GM18868 (cell line): ENCODE measurements at regions not wholly inside any gene's neighbourhood (a gene's known extent, or its start where the extent isn't known, plus 50 kb on each side); places are given as distances from the start of the nearest gene placed in this dataset.

Source experiments
- ATAC-seq: cut with Tn5 transposase; IDR thresholded peaks from one replicate; pipeline ENCODE4 v1.9.1; 2021; ENCODE audit warnings: mild to moderate bottlenecking, moderate library complexity; ENCODE audit not compliant: unreplicated experiment

DNA sequence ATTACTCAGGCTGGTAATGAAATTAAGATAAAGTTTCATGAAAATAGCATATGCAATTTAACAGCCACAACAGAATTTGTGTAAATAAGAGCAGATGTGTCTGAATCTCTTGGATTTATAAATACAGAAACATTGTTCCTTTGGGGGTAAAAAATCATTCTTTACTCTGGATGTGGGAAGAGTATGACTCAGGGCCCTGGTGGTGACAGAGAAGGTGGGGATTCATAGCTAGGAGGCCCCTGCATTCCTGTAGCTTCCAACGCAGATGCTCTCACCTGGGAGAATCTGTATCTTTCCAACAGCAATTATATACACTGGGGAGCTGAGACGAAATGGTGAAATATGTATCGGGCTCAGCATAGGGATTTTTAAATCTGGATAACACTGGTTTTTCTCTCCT lies 167.6 kb upstream of the CADPS start:
- ATAC-seq, result no peak

DNA sequence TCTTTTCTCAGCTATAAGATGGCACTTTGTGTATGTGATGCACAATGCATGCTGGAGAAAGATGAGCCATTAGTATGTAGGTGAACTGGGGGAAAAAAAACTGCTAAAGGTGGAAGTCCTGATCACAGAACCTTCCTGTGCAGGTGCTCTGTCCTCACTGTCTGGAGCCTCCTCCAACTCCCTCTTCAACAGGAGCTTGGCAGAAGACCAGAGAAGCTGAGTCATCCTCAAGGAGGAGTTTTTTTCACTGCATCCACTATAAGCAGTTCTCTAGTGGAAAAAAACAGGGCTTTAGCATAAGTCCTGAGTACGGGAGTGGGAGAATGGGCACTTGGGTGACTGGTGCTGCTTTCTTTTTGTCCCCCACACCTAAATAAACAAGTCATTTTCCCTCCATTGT lies 168.4 kb upstream of the CADPS start:
- no peak for ATAC-seq

DNA sequence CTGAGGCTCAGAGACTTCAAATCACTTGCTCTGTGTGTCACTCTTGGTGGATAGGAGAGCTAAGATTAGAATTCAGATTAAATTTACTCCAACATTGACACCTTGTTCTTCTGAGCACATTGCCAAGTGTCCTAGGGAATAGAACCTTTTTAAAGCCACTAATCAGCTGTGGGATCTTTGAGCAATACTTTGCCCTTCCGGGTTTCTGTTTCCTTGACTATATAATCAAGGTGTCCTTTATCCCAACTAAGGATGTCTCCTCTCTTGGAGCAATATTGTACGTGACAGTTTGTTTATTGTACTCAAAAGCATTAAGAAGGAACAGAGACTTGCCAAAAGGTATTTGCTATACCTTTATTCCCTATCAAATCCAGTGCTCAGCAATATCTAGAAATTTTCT lies 170.9 kb upstream of the CADPS start:
- no peak for ATAC-seq

DNA sequence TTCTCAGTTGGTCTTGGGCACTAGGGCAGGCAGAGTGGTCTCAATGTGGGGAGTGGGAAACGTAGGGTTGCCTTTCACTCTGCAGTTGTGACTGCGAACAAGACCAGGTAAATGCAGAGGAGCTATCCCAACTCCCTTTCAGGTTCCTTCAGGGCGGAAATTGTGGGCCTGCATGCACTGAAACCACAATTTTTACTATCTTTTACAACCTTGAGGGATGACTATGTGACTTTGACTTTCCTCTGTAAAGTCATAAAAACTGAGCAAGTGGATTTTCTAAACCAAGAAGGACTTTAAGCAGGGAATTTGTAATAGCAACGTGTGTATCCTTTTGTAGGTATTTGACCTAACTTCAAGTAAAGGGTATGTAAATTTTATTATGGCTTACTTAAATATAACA lies 171.4 kb upstream of the CADPS start:
- ATAC-seq, result no peak

DNA sequence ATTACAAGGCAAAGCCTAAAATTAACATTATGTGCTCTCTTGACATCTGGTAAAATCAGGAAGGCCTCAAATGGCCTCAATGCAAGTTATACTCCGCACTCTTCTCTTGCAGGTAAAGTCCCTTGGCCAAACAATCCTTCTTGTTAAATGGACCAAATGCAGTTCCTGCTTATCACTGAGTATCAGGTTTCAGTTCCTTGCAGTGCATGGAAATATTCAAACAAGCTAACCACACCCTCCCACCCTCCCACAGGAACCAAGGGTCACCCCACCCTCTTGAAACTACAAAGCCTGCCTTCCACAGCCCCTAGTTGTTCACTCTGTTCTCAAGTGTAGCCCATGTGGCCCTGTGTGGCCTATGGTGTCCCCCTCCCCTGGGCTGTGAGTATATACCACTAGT lies 171.9 kb upstream of the CADPS start:
- no peak for ATAC-seq

DNA sequence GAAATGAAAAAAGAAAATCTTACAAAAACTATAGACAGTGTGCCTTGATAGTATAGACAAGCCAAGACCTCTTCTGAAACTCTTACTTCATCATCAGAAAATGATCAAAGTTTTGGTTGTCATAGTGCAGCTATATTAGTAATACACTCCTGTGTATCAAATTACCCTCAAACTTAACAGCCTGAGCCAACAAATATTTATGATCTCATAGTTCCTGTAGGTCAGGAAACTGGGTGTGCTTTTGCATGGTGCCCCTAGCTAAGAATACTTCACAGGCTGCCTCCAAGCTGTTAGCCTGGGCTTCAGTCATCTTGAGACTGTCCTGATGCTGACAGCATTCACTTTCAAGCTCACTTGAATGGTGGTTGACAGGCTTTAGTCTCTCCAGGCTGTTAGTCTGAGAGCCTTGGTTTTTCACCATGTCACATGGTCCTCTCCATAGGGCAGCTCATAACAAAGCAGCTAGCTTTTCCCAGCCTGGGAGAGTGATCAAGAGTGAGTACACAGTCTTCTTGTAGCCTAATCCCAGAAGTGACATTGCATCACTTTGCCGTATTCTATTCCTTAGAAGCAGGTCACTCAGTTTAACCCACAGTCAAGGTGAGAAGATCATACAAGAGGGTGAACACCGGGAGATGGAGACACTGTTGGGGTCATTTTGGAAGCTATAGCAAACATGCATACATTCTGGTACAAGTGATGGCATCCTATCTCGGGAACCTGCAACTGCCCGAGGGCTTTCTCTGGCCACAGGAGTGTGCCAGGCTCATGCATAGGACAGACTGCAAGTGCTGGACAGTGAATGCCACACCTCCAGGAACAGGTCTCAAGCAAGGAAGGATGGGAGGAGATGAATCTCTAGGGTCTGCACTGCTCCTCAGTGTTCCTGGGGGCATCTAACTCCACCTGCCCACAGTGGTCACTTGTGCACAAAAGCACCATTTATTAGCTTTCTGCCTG lies 173.4 kb upstream of the CADPS start:
- ATAC-seq, result no peak

DNA sequence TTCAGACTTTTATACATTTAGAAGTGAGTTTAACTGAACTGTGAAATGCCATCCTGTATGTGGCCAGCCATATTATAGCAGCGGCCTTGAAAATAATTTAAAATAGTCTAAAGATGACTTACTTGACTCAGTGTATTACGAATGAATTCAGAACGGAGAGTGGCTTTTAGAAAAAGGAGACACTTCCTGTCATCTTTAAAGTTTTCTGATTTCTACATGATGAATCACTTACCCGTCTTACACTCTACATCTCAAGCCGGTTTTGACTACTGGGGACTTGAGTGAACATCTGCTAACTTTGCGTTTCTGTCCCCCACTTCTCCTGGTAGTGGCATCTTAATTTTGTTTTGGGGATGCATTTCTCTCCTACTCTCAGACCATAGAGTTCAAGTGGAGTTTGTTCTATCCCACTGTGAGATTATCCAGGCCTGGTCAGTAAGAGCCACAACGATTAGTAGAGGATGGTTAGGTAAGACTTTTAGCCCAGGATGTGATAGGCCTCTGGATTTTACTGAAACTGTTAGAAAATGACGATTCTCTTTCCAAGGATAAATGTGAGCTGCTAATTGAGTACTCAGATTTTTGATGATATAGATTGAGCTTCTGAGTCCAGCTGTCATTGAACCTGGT lies 175.4 kb upstream of the CADPS start:
- no peak for ATAC-seq

DNA sequence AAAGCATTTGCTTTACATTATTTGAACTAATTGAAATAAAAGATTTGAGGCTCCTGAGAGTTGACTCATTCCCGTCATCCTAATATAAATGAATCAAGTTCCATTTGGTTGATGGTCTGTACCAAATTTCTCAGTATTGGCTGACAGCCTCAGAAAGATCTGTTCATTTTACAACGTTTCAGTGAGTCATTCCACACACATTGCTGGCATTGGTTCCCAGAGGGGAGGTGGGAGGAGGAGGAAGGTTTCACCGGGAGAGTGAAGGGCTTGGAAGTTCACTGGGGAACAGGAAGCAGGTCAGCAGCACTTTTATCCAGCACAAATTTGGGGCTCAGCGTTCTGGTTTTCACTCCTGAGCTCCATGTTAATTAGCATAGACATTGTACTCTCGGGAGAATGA lies 176.7 kb upstream of the CADPS start:
- no peak for ATAC-seq

DNA sequence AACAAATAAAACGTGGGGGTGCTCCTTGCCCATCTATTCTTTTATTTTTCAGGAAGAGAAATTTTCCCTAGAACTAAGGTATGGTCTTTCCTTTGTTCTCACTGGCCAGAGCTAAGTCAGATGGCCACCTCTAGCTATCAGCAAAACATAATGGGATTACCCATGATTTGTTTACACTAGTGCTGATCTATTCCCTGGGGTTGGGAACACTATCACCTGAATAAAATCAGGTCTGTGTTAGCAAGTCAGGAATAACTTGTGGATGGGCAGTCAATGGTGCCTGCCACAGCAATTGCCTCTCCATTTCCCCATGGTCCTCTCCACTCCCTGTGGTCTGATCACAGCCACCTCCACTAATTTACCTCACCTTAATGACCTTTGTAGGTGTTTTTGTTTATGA lies 181.7 kb upstream of the CADPS start:
- no peak for ATAC-seq

DNA sequence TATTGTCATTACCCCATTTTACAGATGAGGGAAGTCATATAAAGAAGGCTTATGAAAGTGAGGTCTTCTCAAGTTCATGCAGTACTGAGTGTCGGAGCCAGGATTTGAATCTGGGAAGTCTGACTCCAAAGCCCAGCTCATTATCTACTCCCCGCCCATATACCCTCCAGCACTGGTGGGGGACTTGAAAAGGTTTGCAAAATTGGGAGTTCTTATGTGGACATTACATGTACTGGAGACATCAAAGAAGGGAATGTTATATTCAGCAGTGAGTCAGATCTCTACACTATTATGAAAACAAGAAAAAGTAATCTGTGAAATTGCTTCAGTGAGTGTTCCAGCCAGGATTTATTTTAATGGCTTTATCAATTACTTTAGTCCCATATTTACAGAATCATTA lies 185.2 kb upstream of the CADPS start:
- ATAC-seq, result no peak

DNA sequence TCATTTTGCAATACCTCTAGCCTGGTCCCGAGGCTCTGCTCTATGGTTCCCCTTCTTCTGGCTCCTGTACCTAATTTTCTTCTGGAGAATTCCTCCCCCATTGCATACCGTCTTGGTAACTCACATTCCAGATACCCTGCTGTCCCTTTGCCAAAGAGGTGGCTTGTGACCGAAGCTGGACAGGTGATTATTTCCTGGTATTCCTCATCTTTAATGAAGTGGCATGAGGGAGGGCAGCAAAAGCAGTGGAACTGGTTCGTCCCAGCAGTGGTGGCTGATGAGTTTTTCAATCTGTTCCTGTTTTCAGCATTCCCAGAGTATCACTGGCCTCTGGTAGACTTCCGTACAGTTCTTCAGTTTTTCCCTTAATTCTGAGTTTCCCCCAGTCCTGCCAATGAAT lies 186.2 kb upstream of the CADPS start:
- no peak for ATAC-seq

DNA sequence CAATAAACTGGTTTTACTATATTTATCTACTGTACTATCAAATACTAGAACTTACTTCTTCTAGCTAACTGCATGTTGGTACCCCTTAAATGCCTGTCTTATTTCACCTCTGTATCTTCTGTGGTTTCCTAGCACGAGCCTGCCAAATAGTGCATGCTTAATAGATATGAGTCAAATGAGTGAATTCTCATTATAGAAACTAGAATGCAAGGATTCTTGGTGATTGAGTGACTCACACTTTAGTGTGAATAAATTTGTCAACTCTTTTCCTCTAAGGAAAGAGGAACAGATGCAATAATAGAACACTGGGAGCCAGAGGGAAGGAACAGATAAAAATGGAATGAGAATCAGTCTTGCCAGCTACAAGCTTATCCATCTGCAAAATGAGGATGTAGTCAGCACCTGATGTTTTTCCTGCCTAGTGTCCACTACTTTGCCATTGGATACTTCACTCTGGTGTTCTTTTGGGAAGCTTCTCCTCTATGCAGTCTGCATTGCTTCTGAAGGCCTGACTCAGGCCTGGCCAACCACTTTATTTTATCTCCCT lies 189.1 kb upstream of the CADPS start:
- no peak for ATAC-seq

DNA sequence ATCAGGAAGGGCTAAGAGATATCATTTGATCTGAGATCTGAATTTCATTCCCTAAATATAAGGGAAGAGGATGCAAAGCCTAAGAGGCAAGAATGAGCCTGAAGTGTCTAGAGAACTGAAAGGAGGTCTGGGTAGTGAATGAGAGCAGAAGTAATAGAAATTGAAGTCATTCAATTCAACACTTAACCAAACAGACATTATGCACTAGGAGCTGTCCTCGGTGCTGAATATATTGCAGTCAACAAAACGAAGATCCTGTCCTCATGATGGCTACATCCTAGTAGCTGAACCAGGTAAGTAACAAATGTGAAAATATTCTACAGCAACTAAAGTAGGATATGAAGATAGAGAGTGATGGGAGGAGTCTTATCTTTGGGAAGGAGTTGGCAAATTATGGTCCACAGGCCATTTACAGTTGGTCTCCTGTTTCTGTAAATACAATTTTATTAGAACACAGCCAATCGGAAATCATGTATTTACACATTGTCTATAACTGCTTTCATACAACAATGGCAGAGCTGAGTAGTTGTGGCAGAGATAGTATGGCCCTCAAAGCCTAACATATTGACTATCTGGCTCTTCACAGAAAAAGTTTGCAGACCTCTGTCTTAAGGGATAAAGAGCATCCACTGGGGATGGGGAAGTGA lies 192.9 kb upstream of the CADPS start:
- no peak for ATAC-seq

DNA sequence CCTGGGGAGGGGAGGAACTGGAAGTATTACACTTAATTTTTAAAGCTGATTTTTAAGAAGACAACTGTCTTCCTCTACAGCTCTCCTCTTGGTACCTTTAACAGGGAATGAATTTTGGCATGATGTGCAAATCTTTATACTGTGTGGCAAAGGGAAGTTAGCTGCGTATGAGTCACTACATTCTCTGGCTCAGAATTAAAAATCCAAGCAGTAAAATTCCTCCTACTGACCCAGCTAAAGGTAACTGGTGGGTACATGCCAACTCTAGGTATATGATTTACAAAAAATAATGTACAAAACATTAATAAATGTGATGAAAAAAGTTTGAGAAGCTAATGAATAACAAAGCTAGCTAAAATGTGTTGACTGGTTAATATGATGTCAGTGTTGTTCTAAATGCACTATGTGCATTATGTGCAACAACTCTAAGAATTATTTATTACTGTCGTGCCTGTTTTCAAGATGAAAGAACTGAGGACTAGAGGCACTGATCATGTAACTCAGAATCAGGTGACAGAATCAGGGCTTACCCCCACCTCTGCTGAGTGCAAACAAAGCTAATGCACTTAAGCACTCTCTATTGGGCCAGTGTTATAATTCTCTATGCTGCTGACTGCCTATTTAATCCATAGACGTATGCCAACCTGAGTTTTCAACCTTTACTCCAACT lies 194.7 kb upstream of the CADPS start:
- ATAC-seq, result no peak

DNA sequence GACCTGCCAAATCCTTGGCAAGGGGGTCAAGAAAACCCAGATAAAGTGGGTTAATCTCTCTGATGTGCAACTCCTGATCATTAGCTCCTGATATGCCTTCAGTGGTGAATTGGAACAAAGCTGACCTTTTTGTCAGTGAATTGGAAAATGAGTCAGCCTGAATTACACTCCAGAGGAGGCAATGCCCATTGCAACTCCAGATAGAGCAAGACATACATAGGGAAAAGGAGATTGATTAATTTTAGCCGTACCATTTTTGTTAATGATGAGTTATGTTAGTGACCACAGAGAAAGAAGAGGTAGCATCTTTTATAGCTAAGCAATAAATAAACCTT lies 195.2 kb upstream of the CADPS start:
- no peak for ATAC-seq

DNA sequence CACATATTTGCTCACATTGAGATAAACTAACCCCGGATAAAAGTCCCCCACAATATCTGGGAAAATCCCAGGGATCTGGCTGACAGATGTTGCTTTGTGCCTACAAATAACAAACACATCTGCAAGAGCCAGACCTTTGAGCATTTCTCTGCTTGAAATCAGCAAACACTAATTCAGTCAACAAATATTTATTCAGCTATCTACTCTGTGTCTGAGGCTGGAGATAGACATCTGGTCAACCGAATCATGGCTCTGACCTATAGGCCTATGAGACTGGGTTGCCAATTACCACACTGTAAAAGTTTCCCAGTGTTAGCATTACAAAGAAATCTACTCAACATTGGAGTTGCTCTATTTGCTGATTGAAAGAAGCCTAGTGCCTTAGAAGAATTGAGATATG lies 201.1 kb upstream of the CADPS start:
- no peak for ATAC-seq

DNA sequence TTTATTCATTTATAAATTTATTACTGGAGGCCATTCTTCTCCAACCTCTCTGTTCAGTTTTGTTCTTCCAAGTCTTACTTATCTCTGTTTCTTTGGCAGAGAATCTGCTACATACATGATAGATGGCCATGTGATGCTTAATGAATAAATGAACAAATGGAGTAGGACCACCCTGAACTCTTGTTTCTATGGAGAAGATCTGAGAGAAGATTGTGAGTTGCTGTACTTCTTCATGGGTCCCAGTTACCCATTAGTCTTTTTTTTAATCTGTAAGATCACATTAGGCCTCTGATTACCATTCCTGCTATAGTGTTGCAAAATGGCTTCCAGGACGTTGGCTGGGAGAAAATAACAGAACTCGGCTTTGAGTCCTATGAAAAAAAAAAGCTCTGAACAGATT lies 191.9 kb upstream of the SYNPR start:
- no peak for ATAC-seq

DNA sequence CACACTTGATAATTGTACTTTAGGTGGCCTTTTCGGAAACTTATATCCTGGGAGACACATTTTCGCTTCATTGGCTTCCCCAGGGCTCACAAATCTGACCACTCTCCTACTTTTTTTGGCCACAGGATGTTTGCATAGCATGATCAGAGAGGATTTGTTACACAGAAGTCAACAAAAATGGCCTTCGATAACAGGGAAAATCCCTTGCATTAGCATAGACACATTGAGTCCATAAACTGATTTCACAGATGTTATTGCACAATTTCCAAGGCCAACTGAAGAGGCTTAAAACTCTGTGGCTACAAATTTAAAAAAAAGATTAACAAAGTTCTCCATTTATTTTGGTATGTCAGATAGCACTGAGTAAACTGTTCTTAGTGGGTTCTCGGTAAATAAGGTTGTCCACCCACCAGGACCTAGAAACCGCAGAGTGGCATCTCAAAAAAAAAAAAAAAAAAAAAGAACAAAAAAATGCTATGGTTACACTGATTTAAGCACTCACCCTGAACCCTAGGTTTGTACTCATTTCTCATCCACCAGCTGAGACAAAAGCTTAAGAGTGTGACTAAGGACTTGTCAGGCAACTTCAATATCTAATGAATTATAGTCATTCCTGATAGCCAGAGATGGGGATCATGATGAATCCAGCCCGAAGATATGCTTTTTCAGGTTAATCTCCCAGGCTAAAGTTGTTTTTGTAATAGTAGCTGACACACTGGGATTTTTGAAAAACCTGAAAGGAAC lies 188.9 kb upstream of the SYNPR start:
- ATAC-seq, result no peak

DNA sequence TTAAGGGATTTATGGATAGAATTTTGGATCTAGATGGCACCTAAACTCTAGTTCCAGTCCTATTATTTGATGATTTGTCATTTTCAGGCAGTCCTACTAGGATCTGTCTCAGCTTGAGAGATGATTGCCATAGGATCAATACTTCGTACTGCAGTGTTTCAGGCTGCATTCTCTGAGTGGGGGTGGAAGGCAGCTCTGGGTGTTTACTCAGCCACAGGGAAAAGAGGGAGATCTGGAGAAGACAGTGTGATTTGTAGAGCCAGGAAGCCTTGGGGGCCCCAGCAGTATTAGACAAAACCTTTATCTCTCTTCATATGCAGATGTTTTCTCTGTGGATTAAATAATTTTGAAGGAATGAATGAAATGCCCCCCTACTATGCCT lies 188.4 kb upstream of the SYNPR start:
- no peak for ATAC-seq

DNA sequence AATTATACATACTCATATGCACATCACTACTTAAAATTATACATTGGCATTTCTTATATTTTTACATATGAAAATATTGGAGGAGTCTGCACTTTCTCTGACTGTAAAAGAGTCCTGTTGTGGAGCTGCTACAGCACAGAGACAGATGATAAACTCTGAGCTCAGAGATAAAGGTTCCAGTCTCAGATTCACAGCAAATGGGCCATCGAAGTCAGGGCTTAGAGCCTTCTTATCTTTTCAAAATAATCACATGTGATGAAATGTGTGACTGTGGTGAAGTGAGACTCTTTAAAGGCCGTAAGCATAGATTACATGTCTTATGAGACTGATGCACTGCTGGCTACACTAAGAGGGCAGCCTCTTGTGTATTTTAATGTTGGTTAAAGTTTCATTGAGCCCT lies 187.5 kb upstream of the SYNPR start:
- no peak for ATAC-seq

DNA sequence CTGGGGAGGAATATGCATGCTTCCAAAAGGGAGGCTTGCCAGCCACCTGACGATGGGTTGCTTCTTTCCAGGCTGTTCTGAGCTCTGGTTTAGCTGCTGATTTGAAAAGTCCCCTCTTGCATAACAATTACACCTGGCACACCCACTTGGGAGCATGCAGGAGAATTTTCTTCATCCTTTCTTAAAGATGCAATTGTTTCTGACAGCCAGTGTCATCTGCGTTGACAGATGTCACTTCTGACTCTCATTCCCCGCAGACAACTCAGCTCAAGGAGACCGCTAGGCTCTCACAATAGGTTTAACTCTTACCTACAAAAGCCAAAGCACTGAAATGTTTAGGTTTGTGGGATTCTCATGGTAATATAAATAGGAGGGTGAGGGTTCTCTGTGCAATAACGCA lies 185.6 kb upstream of the SYNPR start:
- no peak for ATAC-seq
